Hematopoietic multipotent progenitor cell treated with erythropoietin and hydrocortisone succinate and interleukin-3 and kit ligand, for 17 days (in vitro differentiated cells): ENCODE measurements at regions not wholly inside any gene's neighbourhood (a gene's known extent, or its start where the extent isn't known, plus 50 kb on each side); places are given as distances from the start of the nearest gene placed in this dataset.

Source experiments
- DNase-seq: peaks from one replicate; pipeline ENCODE4 v3.0.0-alpha.2; 2015; ENCODE audit warnings: low spot score

- DNase-seq = no peak
Measured at GRCh38 chr1:14303011-14303410, 295.5 kb upstream of the KAZN start.

- DNase-seq = no peak
Measured at GRCh38 chr1:14304381-14304865, 294.1 kb upstream of the KAZN start.

- no peak for DNase-seq
Measured at GRCh38 chr1:14308460-14308859, 290.0 kb upstream of the KAZN start.

GRCh38 chr1:14309984-14310383 is 288.5 kb upstream of the KAZN start:
- DNase-seq = no peak

GRCh38 chr1:14310476-14310875 is 288.0 kb upstream of the KAZN start:
- DNase-seq = no peak

GRCh38 chr1:14313731-14314431 is 284.6 kb upstream of the KAZN start:
- DNase-seq = no peak

- no peak for DNase-seq
Measured at GRCh38 chr1:14318830-14319229, 279.7 kb upstream of the KAZN start.

- DNase-seq = no peak
Measured at GRCh38 chr1:14320518-14320917, 278.0 kb upstream of the KAZN start.

GRCh38 chr1:14320986-14321385 is 277.5 kb upstream of the KAZN start:
- DNase-seq = no peak

- DNase-seq = no peak
Measured at GRCh38 chr1:14321422-14321821, 277.1 kb upstream of the KAZN start.

- DNase-seq = no peak
Measured at GRCh38 chr1:14323568-14324247, 274.8 kb upstream of the KAZN start.

GRCh38 chr1:14324248-14324630 is 274.2 kb upstream of the KAZN start:
- DNase-seq = no peak

- DNase-seq = no peak
Measured at GRCh38 chr1:14326857-14327256, 271.6 kb upstream of the KAZN start.

GRCh38 chr1:14328685-14329084 is 269.8 kb upstream of the KAZN start:
- DNase-seq = no peak

GRCh38 chr1:14332158-14332557 is 266.3 kb upstream of the KAZN start:
- DNase-seq = no peak

- no peak for DNase-seq
Measured at GRCh38 chr1:14334336-14335176, 263.9 kb upstream of the KAZN start.

- no peak for DNase-seq
Measured at GRCh38 chr1:14338509-14338908, 260.0 kb upstream of the KAZN start.

- no peak for DNase-seq
Measured at GRCh38 chr1:14339288-14339687, 259.2 kb upstream of the KAZN start.

GRCh38 chr1:14340002-14340785 is 258.3 kb upstream of the KAZN start:
- DNase-seq = no peak

- no peak for DNase-seq
Measured at GRCh38 chr1:14341147-14341546, 257.3 kb upstream of the KAZN start.

GRCh38 chr1:14345946-14346550 is 252.4 kb upstream of the KAZN start:
- no peak for DNase-seq

GRCh38 chr1:14347186-14347585 is 251.3 kb upstream of the KAZN start:
- no peak for DNase-seq
